ENCODE measurements at regions not wholly inside any gene's neighbourhood (a gene's known extent, or its start where the extent isn't known, plus 50 kb on each side); places are given as distances from the start of the nearest gene placed in this dataset.

- no peak for TF ChIP-seq POLR2A (IDR thresholded peaks at IDR 0.05)
- no peak for TF ChIP-seq CTCF (IDR thresholded peaks at IDR 0.05)
Observed at GRCh38 chr10:94149702-94150101, 156.0 kb downstream of the PLCE1 start.

Measured in testis (tissue), 2 donors.